ACHN (cell line): ENCODE measurements at regions not wholly inside any gene's neighbourhood (a gene's known extent, or its start where the extent isn't known, plus 50 kb on each side); places are given as distances from the start of the nearest gene placed in this dataset.
"Not testable (repeated sequence)": the region's sequence is repeated elsewhere in the genome, so short reads cannot be mapped to it uniquely, and the experiment has no call there.

Source experiments
- DNase-seq: peaks from one replicate; pipeline ENCODE4 v3.0.0-alpha.2; 2015
- in situ Hi-C: cut with HindIII; loops from 2 replicates; pipeline ENCODE4 v1.10.0; 2017; ENCODE audit warnings: low sequenced_read_pairs, low pct_ligation_motif_present, low pct_unique_long_range_greater_than_20kb

DNA sequence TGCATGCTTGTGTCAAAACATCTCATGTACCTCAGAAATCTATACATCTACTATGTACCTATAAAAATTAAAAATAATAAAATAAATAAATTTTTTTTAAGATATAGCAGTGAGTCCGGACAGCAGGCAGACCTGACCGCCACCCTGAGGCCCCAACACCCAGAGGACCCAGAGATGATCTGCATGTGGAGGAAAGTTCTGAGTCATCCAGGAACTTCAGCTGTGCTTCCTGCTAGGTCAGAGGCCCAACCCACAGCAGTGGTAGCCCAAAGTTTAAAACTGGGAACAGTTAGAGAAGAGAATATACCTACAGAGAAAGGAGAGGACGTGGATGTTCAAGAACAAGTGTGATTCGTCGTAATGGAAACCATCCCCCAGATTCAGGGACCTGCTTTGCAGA, 683.7 kb upstream of the NRP1 start:
- DNase-seq, result no peak
- in situ Hi-C loops, result no loop called here

DNA sequence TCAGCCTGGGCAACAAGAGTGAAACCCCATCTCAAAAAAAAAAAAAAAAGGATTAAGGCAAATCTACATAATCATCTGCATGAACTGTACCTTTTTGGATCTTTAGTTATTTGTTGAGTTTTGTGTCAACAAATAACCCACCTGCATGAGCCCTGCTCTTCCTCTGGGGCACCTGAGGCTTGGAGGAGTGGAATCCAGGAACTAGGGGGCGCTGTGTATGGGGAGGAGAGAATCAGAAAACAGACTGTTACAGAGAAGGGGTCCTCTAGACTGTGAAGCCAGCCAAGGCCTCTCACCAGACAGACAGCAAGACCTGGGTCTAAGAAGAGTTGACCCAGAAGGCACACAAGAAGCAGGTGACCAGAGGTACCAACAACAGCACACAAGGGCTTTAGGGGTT, 682.8 kb upstream of the NRP1 start:
- DNase-seq, result no peak
- in situ Hi-C loops, result no loop called here

DNA sequence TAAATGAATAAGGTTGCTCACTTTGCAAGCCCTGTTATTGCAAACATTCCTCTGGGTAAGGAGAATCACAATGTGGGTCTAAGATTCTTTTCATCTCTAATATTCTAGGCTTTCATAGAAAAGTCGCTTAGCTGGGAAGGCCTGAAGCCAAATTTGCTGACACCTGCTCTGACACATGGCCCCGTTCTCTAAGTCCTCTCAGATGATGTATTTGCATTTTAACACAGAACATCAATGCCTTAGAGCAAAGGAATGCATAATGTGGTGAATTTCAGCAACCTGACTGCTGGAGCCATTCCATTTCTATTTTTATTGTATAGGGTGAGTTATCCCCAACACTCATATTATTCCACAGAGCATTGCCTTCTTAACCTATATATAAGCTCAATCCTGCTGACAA, 682.1 kb upstream of the NRP1 start:
- in situ Hi-C loops, result no loop called here
- DNase-seq, result no peak

DNA sequence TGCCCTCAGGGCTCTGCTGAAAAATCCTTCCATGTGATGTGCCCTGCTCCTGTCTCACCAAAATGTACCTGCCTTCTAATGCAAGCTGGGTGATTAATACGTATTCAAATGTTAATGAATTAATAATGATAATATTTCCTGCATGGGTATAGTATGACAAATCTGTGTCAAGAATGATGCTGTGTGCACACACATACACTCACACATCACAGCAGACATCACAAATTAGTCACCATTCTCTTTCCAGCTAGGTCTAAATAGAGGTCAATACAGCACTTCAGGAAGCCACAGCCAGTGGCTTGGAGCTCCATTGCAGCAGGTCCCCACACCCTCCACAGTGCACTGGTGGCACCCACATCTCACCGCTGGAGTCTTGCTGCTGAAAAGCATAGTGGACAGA, 681.2 kb upstream of the NRP1 start:
- no peak for DNase-seq
- in situ Hi-C loops, result no loop called here

DNA sequence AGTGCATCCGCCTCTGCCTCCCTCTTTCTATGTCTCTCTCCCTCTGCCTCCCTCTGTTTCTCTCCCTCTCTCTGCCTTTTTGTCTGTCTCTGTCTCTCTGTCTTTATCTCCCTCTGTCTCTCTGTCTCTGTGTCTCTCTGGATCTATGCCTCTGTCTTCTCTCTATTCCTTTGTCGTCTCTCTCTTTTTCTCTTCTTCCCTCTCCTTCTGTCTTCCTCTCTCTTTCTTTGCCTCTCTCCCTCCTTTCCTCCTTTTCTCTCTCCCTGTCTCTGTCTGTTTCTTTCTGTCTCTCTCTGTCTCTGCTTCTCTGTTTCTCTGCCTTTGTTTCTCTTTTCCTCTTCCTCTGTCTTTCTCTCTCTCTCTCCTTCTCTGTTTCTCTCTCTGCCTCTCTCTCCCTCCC, 678.8 kb upstream of the NRP1 start:
- DNase-seq, result no peak
- in situ Hi-C loops, result no loop called here

DNA sequence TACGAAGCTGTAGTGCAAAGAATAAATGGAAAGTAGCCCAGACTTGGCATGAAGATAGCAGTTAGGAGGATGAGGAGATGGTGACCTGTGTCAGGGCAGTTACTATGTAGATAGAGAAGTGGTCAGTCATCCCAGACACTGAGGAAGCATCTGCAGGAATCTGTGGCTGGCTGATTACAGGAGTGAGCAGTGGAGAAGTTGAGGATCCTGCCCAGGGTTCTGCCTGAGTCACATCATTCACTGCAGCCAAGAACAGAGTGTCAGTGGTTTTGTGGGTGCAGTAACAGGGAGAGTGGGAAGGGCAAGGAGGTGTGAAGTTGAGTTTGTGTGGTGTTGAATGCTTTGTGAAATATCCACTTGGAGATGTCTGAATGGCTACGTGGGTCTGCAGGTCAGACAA, 676.4 kb upstream of the NRP1 start:
- in situ Hi-C loops, result no loop called here
- no peak for DNase-seq

DNA sequence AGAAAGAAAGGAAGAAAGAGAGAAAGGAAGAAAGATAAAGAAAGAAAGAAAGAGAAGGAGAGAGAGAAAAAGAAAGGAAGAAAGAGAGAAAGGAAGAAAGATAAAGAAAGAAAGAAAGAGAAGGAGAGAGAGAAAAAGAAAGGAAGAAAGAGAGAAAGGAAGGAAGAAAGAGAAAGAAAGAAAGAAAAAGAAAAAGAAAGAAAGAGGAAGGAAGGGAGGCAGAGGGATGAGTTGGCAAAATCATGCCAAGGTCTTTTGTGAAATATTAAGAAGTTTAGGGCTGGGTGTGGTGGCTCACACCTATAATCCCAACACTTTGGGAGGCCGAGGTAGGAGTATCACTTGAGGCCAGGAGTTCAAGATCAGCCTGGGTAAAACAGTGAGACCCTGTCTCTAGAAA, 675.8 kb upstream of the NRP1 start:
- DNase-seq, in situ Hi-C loops: not testable (repeated sequence)

DNA sequence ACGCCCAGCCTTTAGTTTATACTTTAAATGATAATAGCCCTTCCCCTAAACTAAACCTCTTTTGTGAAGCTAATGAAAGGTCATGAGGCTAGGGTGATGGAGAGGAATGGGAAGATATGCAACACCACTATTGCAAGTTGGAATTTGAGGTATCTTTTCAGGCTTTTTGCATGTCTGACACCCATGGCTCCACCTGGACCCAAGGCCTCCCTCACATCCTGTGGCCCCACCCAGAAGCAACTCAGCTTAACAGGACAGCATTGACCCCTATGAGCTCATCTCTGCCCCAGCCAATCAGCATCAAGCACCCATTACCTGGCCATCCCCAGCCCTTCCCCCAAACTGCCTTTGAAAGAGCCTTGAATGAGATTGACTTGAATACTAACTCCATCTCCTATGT, 674.2 kb upstream of the NRP1 start:
- DNase-seq, result no peak
- in situ Hi-C loops, result no loop called here

DNA sequence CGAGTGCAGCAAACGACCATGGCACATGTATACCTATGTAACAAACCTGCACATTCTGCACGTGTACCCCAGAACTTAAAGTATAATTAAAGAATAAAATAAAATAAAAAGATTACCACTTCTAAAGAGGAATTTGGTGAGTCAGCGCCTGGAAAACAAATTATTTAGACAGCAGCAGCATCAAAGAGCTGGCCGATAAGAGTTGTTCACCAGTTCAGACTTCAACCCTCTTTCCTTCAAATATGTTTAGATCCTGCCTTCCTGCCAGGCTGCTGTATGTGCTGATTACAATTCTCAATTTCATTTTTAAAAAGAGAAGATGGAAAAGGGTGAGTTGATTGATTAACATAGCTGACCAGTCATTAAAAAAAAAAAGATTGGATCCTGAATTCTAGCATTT, 672.0 kb upstream of the NRP1 start:
- in situ Hi-C loops, result no loop called here

DNA sequence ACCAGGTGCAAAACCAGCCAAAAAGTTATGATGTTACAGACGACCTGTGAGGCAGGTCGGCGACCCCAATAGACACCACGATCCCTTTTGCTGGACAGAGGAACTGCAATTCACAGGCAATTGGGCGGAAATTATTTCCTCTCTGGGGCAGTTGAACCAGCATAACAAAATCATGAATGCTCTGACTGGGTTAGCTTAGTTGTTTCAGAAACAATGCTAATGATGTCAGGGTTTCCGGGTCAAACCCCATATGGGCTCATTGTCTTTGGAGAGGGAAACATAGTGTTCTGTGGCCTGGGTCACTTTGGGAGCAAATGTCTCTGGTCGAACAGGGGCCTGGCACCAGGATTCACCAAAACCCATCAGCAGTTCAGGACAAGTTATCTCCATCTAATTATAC, 669.1 kb upstream of the NRP1 start:
- in situ Hi-C loops, result no loop called here
- DNase-seq, result no peak

More for the DNA sequence above, 672.0 kb upstream of the NRP1 start:
- DNase-seq, result no peak

DNA sequence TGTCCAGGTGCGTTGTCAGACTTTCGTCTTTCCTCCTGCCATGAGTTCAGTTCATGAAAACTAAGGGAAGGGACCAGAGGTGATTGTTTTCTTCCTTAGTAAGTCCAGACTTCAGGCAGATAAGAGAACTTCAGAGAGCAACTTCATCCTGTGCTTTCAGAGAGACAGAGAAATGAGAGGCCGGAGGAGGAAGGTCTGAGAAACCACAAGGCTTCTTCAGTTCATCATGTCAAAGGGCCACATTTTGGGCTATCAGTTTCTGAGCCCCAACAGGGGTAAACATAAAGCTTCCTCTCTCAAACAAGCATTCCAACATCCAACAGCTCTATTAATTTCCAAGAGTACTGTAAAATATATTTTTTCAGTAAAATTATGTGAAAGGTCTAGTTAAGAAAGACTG, 668.4 kb upstream of the NRP1 start:
- DNase-seq, result no peak
- in situ Hi-C loops, result no loop called here

DNA sequence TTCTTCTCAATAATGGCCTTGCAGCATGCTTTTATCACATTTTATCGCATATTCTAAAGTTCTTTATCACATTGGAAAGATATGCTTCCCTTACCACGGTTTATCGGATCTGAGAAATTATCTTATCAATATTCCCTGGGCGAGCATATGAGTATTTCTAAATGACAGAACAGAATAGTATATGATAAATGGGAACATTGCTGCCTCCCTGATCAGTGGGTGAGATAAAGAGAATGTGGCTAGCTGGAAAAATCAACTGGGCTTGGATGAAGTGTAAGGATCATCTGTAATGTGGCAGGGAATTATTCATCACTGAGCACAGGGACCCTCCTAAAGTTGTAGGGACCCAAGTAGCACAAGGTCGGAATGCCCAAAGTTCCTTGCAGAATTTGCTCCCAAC, 667.4 kb upstream of the NRP1 start:
- no peak for DNase-seq
- in situ Hi-C loops, result no loop called here

DNA sequence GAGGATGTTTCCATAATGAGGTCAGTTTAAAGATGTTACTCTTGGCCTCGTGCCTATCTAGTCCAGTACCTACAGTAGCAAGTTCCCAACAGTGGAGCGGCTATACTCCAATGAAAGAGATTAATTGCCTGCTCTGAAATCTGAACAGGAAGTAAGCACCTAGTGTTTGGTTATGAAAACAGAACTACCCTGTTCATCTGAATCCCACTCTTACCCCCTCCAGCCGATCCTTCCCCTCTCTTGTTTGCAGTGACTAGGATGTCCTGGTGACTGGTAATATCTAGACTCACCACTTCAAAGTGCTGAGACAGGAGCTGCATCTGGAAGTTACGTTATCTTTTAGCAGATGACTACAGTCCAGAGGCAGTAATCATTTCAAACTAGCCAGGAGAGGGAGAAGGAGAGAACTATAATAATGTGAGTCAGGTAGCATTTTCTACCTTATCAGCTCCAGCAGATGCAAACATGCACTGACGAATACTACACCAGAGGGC, 666.7 kb upstream of the NRP1 start:
- no peak for DNase-seq

DNA sequence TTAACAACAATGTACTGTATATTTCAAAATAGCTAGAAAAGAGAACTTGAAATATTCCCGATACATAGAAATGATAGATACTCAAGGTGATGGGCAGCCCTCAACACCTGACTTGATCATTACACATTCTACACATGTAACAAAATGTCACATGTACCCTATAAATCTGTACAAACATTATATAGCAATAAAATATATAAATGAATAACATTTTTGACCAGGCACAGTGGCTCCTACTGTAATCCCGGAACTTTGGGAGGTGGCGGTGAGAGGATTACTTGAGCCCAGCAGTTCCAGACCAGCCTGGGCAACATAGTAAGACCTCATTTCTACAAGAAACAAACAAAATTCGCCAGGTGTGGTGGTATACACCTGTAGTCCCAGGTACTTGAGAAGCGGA, 659.5 kb upstream of the NRP1 start:
- in situ Hi-C loops, result no loop called here
- DNase-seq, result no peak

More for the DNA sequence above, 666.7 kb upstream of the NRP1 start:
- in situ Hi-C loops, result no loop called here

DNA sequence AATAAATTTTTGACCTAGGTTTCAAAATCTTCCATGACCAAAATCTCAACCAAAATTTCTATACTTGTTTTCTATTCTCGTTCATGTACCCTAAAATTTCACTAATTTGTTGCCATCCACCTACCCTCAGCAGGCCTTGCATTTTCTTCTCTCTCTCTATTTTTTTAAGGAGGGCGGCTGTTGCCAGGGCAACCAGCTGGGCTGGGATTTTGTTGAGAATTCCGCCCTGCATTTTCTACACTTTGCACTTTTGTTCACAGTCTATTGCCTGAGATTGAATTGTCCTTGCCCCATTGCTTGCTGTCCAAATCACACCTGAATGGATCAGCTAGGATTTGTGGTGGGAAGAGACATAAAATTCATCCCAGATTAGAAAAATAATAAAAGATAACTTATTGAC, 657.5 kb upstream of the NRP1 start:
- no peak for DNase-seq
- in situ Hi-C loops, result no loop called here

DNA sequence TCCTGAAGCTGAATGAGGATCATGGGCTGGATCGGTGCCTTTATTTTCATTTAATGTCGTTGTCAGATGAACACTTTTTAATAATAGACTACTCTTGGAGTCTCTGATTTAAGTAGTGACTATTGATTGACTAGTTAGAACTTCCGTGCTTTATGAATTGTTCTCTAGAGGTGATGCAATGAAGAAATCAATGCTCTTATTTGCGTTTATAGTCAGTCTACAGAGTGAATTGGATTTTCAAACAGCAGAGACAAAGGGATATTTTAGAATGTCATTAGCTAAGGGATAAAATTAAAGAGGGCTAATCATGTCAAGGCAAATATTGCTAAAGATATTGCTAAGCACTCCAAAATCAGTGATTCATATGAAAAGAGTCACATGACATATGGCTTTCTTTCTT, 652.0 kb upstream of the NRP1 start:
- in situ Hi-C loops, result no loop called here

DNA sequence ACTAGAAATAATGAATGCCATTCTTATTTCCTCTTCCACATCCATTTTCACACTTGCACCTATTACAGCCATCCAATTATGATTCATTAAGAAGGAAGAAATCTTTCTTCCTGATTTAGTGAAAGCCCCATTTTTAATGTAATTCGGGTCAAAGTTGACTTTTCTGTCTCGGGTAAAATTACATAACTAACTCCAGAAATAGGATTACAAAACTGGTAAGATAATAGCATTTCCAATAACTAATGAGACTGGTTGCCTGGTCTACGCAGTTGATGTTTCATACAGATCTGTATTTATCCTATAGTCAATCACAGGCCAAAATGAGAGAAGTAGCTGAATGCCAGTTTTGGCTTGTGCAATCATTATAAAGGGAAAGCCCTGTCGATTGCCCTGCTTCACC, 651.5 kb upstream of the NRP1 start:
- no peak for DNase-seq
- in situ Hi-C loops, result no loop called here

More for the DNA sequence above, 652.0 kb upstream of the NRP1 start:
- no peak for DNase-seq

DNA sequence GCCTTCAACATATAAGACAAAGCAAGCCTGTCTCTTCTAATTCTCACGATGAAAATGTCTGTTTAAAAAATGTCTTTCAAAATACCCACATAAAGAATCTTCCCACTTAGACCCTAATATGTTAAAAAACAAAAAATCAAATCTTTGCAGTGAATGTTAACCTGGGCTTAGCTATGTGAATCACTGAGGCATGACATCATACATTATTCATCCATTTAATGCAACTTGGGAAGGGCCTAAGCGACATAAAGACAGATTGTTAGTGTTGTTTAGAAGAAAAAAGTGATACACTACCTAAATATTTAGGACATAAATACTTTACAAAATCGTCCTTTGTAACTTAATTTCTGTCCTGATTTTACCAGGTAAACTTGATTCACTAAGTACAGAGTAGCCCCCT, 648.5 kb upstream of the NRP1 start:
- in situ Hi-C loops, result no loop called here
- DNase-seq, result no peak

DNA sequence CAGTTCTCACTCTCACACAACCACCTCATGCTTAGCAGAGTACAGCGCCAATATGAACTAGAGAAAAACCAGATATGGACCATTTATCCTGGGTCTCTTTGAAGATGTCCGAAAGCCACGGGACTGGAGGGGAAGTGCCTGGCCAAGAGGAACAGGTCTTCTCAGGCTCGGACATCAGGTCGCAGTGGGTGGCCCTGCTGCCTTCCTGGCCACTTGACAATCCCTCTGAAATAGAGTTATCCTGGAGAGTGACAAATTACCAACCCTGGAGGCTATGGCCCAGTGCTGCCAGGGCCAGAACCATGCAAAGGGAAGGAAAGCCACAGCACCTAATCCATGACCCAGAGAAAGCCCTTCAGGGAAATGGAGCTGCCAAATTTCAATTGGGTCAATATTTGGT, 646.8 kb upstream of the NRP1 start:
- no peak for DNase-seq
- in situ Hi-C loops, result no loop called here

DNA sequence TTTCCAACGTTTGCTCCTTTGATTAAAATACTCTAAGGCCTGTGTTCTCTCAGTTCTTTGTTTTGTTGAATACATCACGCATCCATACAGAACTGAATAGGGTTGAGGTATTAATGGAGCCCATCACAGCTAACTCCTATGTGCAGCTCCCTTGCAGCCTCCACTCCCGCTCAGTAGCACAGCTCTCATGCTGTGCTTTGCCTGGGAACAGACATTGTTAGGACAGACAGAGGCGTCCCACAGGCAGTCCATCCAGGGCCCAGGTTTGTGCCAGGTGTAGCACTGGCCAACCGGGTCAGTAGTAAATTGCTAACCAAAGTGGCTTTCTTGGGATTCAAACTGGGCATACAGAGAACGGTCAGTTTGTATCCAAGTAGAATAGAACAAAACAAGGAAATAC, 644.7 kb upstream of the NRP1 start:
- in situ Hi-C loops, result no loop called here
- no peak for DNase-seq

DNA sequence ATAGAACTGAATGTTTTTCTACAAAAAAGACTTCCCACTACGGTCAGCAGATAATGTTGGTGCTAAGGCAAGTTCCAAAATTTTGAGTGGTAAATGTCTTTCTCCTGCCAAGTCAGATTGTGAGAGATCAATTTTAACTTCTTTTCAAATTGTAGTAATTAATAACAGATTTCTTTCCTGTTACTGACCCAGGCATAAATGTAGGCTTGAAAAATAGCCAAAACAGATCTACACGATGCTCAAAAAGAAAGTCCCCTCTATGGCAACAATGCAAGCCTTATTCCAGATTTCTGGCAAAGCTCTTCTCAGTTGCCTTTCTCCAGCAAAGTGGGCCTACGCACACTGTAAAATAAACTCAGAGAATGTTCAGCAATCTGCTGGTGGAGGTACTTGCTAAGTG, 641.0 kb upstream of the NRP1 start:
- DNase-seq, result no peak
- in situ Hi-C loops, result no loop called here
